ENCODE measurements at regions not wholly inside any gene's neighbourhood (a gene's known extent, or its start where the extent isn't known, plus 50 kb on each side); places are given as distances from the start of the nearest gene placed in this dataset.

DNA sequence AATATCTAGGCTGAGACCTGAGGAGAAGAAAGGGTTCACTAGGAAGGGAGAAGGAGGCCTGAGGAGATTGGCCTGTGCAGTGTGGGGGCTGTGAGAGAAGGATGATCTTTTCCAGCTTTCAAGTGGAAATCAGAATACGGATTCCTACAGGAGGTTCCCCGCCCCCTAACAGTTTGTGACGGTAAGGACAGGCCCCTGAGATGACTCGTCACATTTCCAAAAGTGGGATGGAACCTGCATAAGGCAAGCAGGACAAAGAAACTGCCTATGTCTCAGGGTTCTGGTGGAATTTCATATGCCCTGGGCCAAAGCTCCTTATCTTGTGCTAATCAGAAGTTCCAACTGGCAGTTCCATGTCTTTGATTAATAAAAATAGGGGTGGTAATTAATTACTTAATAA lies 275.6 kb downstream of the SNX10 start:
- TF ChIP-seq ESRRA (IDR thresholded peaks at IDR 0.05; ENCODE audit: borderline replicate concordance, low read length), result no peak
- TF ChIP-seq SREBF2 (IDR thresholded peaks at IDR 0.05), result no peak
- TF ChIP-seq PBX3 (IDR thresholded peaks at IDR 0.05), result no peak
- no peak for TF ChIP-seq USF2 (IDR thresholded peaks at IDR 0.05)
- TF ChIP-seq CTCF (IDR thresholded peaks at IDR 0.05), result no peak
- TF ChIP-seq RAD21 (conservative IDR thresholded peaks at IDR 0.05 in 1 of 2, IDR thresholded peaks at IDR 0.05 in 1 of 2), result no peak
- no peak for TF ChIP-seq POLR2A (IDR thresholded peaks at IDR 0.05; ENCODE audit: low read length)
- TF ChIP-seq MAZ (IDR thresholded peaks at IDR 0.05; ENCODE audit: borderline replicate concordance, low read depth, low read length), result no peak

All from A549 (cell line).